ENCODE measurements at regions not wholly inside any gene's neighbourhood (a gene's known extent, or its start where the extent isn't known, plus 50 kb on each side); places are given as distances from the start of the nearest gene placed in this dataset.

- Histone ChIP-seq H3K36me3 (no peaks in the 10 kb centered on the region), H3K4me3 (no peak overlapping the region), H3K9me3 (peaks cover 0 to 50% (median 10%) of the 10 kb centered on the region in 12 donors), H3K27me3 (no peaks in the 10 kb centered on the region), H3K4me1 (no peaks in the 10 kb centered on the region), H3K27ac (no peak overlapping the region)
- DNase-seq: no peak
- no peak for ATAC-seq
- intact Hi-C loops (cut with DNase I): no loop called here
- TF ChIP-seq CTCF (IDR thresholded peaks at IDR 0.05): no peak
- no peak for TF ChIP-seq POLR2A (IDR thresholded peaks at IDR 0.05)
Observed at GRCh38 chr1:101613546-101613945, 376.7 kb downstream of the S1PR1 start.

- intact Hi-C loops (cut with DNase I): no loop called here
- H3K4me1 ChIP-seq: no peaks in the 10 kb centered on the region
- no peak overlapping the region for H3K4me3 ChIP-seq
- no peak for ATAC-seq
- no peak for DNase-seq
- peaks cover 0 to 10% (median 0%) of the 10 kb centered on the region in 12 donors for H3K9me3 ChIP-seq
- TF ChIP-seq CTCF (IDR thresholded peaks at IDR 0.05): no peak
- TF ChIP-seq POLR2A (IDR thresholded peaks at IDR 0.05): no peak
- 88 to 93% (median 91%) methylated on average over 5 of the region's 5 CpGs for WGBS, 4 donors
- no peaks in the 10 kb centered on the region for H3K27me3 ChIP-seq
- H3K27ac ChIP-seq: no peak overlapping the region
- H3K36me3 ChIP-seq: no peaks in the 10 kb centered on the region
Observed at GRCh38 chr1:101618900-101619299, 377.8 kb downstream of the OLFM3 start.

- no peak overlapping the region for H3K4me3 ChIP-seq
- no peaks in the 10 kb centered on the region for H3K27me3 ChIP-seq
- DNase-seq (no peak), ATAC-seq (no peak)
- intact Hi-C loops (cut with DNase I): no loop called here
- TF ChIP-seq CTCF (IDR thresholded peaks at IDR 0.05) (no peak), POLR2A (IDR thresholded peaks at IDR 0.05) (no peak)
- H3K27ac ChIP-seq: no peak overlapping the region
- no peaks in the 10 kb centered on the region for H3K36me3 ChIP-seq
- 67 to 75% (median 70%) methylated on average over 5 of the region's 5 CpGs for WGBS, 4 donors
- no peaks in the 10 kb centered on the region for H3K9me3 ChIP-seq
- H3K4me1 ChIP-seq: no peaks in the 10 kb centered on the region
Observed at GRCh38 chr1:101632548-101633272, 364.0 kb downstream of the OLFM3 start.

GRCh38 chr1:101645810-101646209 lies 350.9 kb downstream of the OLFM3 start:
- DNase-seq: no peak
- TF ChIP-seq POLR2A (IDR thresholded peaks at IDR 0.05) (no peak), CTCF (IDR thresholded peaks at IDR 0.05) (no peak)
- no peak overlapping the region for H3K27ac ChIP-seq
- 52 to 67% (median 63%) methylated on average over 2 of the region's 2 CpGs for WGBS, 4 donors
- H3K27me3 ChIP-seq: no peaks in the 10 kb centered on the region
- ATAC-seq: no peak
- intact Hi-C loops (cut with DNase I): no loop called here
- peaks cover 0 to 3% (median 0%) of the 10 kb centered on the region in 12 donors for H3K9me3 ChIP-seq
- H3K4me3 ChIP-seq: no peak overlapping the region
- H3K4me1 ChIP-seq: no peaks in the 10 kb centered on the region
- no peaks in the 10 kb centered on the region for H3K36me3 ChIP-seq

Measured in heart left ventricle (tissue), 16 donors.